SU-DHL-6 (cell line): ENCODE measurements at regions not wholly inside any gene's neighbourhood (a gene's known extent, or its start where the extent isn't known, plus 50 kb on each side); places are given as distances from the start of the nearest gene placed in this dataset.

ENCODE experiments used
- CTCF ChIP-seq: fragments of 200-600 bp; sonication (generic); IDR thresholded peaks from one replicate; pipeline ENCODE4 v1.5.1; 2017; ENCODE audit warnings: antibody characterized with exemption, mild to moderate bottlenecking, low read length, moderate library complexity; ENCODE audit not compliant: insufficient read depth, poor library complexity, severe bottlenecking
- EZH2phosphoT487 ChIP-seq: fragments of 200-600 bp; sonication (generic), shearing (Covaris generic); conservative IDR thresholded peaks from 2 replicates; pipeline ENCODE4 v1.6.1; 2018; ENCODE audit warnings: mild to moderate bottlenecking, antibody characterized with exemption, low read length, moderate library complexity, mixed read lengths

DNA sequence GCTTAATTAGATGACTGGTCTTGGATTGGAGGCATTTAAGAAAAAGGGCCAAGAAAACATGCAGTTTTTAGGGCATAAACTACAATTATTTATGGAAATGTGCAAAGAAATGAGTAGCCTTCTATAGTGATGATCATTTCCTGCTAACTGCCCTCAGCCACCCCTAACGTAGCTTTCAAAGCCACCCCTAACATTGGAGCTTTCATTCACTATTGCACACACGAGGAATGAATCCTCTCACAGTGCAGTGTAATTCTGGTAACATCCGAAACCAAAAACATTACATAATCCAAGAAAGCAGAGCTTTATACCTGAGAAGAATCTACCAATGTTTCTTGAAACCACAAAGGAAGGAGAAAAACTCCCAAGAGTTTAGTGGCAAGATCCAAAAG, 1003.6 kb downstream of the TMEM121 start:
- TF ChIP-seq CTCF (no peak), EZH2phosphoT487 (no peak)
